ENCODE measurements at regions not wholly inside any gene's neighbourhood (a gene's known extent, or its start where the extent isn't known, plus 50 kb on each side); places are given as distances from the start of the nearest gene placed in this dataset.
"Not testable (repeated sequence)": the region's sequence is repeated elsewhere in the genome, so short reads cannot be mapped to it uniquely, and the experiment has no call there.

GRCh38 chr18:10114717-10115463, 201.1 kb downstream of the VAPA start:
- no peak overlapping the region for H3K4me3 ChIP-seq (ENCODE audit: low read depth, low read length)

DNA sequence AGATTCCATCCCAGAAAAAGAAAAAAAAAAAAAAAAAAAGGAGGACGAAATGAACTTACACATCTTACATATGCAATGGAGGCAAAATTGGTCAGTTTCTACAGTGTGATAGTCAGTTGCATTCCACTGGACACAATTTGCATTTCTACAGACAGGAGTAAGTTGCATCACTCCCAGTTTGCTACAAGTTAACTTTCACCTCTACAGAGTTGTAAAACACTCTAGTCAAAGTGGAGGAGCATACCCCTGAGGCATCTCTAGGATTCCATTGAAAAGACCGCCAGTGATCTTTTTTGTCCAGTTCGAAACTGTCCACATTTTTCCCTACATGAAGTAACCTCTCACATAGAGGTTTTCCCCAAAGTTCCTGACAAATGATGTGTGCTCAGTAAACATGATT, 202.8 kb downstream of the VAPA start:
- no peak overlapping the region for H3K4me3 ChIP-seq (ENCODE audit: low read depth, low read length)

DNA sequence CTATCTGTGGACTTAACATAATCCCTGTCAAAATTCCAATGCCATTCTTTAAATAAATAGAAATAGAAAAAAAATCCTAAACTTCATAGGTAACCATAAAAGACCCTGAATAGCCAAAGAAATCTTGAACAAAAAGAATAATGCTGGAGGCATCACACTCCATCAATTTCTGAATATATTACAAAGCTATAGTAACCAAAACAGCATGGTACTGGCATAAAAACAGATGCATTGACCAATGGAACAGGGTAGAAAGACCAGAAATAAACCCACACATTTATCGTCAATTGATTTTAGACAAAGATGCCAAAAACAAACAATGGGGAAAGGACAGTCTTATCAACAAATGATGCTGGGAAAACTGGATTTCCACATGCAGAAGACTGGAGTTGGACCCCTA, 205.7 kb downstream of the VAPA start:
- no peak overlapping the region for H3K4me3 ChIP-seq (ENCODE audit: low read depth, low read length)

GRCh38 chr18:10119991-10120390, 206.2 kb downstream of the VAPA start:
- no peak overlapping the region for H3K4me3 ChIP-seq (ENCODE audit: low read depth, low read length)

DNA sequence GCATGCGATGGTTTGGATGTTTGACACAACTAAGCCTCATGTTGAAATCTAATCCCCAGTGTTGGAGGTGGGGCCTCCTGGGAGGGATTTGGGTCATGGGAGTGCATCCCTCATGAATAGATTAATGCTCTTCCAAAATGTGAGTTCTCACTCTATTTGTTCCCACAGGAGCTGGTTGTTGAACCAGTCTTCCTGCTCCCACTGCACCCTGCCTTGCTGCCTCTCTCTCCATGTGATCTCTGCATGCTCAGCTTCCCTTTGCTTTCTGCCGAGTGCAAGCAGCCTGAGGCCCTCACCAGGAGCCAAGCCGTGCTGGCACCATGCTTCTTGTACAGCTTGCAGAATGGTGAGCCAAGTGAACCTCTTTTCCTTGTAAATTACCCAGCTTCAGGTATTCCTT, 206.8 kb downstream of the VAPA start:
- H3K4me3 ChIP-seq (ENCODE audit: low read depth, low read length) = no peak overlapping the region

- H3K4me3 ChIP-seq (ENCODE audit: low read depth, low read length) = no peak overlapping the region
These were observed 207.2 kb downstream of the VAPA start for GRCh38 chr18:10121028-10121427.

- H3K4me3 ChIP-seq (ENCODE audit: low read depth, low read length) = no peak overlapping the region
These were observed 208.1 kb downstream of the VAPA start for GRCh38 chr18:10121786-10122515.

- H3K4me3 ChIP-seq (ENCODE audit: low read depth, low read length) = no peak overlapping the region
These were observed 209.5 kb downstream of the VAPA start for GRCh38 chr18:10122988-10123950.

- H3K4me3 ChIP-seq (ENCODE audit: low read depth, low read length) = no peak overlapping the region
These were observed 210.3 kb downstream of the VAPA start for GRCh38 chr18:10124071-10124470.

DNA sequence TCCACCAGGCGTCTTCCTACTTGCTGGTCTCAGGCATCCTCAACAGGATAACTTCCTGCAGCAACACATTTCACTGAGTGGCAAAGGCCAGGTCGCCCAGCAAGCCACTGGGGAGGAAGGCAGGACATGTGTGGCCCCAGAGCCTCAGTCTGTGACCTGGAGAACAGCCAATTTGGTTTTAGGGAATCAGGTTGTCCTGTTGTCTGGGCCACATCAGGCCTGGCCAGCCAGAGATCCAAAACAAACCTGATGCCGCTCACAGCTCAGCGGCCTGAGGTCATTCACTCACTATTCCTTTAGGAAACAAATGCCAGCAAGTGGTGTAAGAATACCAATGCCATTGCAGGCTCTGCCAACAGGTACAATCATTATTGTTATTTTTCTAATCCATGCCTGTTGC, 210.7 kb downstream of the VAPA start:
- no peak overlapping the region for H3K4me3 ChIP-seq (ENCODE audit: low read depth, low read length)

DNA sequence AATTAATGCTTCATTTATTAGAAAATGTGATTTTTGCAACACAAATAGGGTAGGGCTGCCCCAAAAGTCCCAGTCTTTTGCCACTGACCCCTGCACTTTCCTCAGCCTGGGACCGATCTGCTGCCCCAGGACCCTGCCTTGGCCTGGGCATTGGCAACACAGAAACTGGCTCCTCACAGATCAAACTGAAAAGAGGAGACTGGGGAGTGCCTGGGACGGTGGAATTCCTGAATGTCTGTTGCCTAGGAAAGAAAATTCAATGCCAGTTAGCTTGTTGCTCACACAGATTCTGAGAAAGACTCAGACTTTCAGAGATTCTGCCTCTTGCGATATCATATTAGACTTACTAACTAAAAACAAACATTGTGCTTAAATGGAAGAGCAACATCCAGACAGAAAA, 211.2 kb downstream of the VAPA start:
- H3K4me3 ChIP-seq (ENCODE audit: low read depth, low read length) = no peak overlapping the region

DNA sequence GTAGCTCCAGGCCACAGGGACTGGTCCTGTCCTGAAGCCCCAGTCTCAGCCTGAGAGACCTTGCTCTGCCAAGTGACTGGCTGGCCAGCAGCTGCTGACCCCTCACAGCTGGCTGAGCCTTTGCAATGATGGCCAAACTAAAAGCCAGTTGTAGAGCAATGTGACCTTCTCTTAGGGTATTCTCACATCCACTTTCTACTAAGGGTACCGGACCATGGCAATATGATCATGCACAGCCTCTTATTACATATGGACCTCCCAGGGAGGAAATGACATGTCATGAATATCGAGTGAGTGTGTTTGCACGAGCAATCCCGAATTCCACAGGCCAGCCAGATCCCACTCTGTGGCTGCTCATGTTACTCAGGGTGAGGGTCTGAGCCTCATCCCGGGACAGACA, 213.9 kb downstream of the VAPA start:
- no peak overlapping the region for H3K4me3 ChIP-seq (ENCODE audit: low read depth, low read length)

GRCh38 chr18:10128921-10129501, 215.2 kb downstream of the VAPA start:
- H3K4me3 ChIP-seq (ENCODE audit: low read depth, low read length) = no peak overlapping the region

DNA sequence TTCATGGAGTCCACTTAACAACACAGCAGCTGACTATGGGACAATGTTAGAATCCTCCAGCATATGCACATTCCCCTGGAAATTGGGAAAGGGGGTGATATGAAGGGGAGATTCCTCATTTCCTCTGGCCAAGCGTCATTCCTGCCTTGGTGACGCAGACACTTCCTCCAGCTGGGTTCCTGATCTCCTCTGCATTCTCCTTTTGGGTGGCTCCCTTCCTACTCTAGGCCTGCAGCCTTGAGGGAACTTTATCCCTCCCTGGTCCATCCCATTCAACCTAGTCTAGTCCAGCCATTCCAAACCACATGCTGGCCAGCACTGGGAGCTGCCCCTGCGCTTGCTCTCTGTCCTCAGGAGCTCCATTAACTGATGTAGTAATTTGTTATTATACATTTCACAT, 216.8 kb downstream of the VAPA start:
- no peak overlapping the region for H3K4me3 ChIP-seq (ENCODE audit: low read depth, low read length)

DNA sequence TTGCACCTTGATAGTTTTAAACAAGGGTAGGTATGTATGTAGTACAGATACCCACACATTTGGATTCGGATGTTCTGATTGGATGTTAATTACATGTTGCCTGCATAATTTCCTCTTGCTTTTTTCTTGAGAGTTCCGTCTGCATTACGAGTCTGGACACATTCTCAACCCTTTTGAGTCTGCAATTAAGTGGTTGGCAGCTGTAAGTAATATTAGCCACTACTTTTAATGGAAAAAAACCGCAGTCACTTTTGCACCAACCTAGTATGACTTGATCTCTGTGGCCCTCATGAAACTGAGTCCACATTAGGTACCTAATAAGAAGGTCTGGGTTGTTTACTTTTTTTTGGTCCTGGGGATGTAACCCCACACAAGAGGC, 217.3 kb downstream of the VAPA start:
- no peak overlapping the region for H3K4me3 ChIP-seq (ENCODE audit: low read depth, low read length)

DNA sequence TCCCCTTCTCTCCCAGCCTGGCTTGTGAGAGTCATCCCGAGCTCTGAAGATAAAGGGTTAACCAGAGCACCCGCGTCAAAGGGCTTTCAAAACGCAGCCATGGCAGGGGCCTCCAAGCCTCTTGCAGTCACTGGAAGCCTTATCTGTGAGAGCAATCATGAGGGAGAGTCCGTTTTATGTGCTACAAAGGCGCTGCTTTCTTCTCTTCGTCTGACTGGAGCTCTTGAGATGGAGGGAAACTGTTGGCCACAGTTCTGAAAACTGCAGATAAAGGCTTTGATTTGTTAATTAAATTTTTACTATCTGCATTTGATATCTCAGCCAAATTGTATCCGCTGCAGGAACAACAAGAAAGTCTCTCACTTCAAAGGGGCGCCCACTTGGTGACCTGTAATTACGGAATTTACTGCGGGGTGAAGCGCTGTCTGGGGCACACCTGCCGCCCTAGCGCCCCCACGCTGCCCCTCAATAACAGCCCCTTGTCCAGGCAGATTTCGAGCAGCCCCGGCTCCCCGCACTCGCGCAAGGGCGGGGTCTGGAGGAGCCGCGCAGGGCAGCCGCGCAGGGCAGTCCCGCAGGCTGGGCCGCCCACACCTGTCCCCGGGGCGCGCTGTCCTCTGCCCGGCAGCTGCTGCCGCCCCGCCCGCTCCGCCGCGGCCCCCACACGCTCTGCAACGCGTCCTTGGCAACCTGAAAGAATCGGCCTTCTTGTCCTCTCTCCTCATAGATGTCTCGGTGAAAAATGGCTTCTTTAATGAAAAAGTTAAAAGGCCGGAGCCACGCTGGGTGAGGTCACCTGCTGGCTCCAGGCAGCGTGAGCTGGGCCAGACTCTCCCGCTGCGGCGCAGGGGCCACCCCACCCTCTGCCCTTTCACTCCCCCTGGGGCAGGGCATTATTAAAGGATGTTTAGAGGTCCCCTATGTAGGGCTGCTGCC, 217.9 kb downstream of the VAPA start:
- peak overlapping the region; percentile 42 for H3K4me3 ChIP-seq (ENCODE audit: low read depth, low read length)

DNA sequence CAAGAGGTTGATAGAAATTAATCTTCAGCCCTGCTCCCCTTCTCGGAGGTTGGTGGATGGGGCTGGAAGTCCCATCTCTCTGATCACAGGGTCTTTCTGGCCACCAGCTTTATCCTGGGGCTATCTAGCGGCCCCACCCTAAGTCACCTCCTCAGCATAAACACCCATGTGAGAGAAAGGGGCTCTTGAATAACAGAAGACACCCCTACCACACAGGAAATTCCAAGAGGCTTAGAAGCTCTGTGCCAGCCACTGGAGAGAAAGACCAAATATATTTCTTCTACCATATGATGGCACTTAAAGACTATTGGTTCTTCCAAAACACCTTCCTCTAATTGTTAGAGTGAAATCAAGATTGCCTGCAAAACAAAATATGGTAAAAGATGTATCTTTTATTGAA, 219.7 kb downstream of the VAPA start:
- no peak overlapping the region for H3K4me3 ChIP-seq (ENCODE audit: low read depth, low read length)

GRCh38 chr18:10134204-10134603, 220.4 kb downstream of the VAPA start:
- no peak overlapping the region for H3K4me3 ChIP-seq (ENCODE audit: low read depth, low read length)

GRCh38 chr18:10134749-10135148, 220.9 kb downstream of the VAPA start:
- not testable (repeated sequence) for H3K4me3 ChIP-seq (ENCODE audit: low read depth, low read length)

- H3K4me3 ChIP-seq (ENCODE audit: low read depth, low read length) = no peak overlapping the region
These were observed 221.6 kb downstream of the VAPA start for GRCh38 chr18:10135302-10135926.

All from iPS-11a (cell line).